Stimulated activated CD8-positive, alpha-beta memory T cell treated with anti-CD3 and anti-CD28 coated beads, Interleukin-4, amount 100 ng/mL, for 24 hours (primary cell): ENCODE measurements at regions not wholly inside any gene's neighbourhood (a gene's known extent, or its start where the extent isn't known, plus 50 kb on each side); places are given as distances from the start of the nearest gene placed in this dataset.

Experiments used
- DNase-seq: peaks from one replicate; pipeline ENCODE4 v3.0.0-alpha.2; 2020; ENCODE audit warnings: low read depth

- no peak for DNase-seq
Observed at GRCh38 chr3:188940573-188940932, 231.2 kb upstream of the TPRG1 start.

- no peak for DNase-seq
Observed at GRCh38 chr3:188941103-188941502, 230.7 kb upstream of the TPRG1 start.

GRCh38 chr3:188942191-188942590 lies 229.6 kb upstream of the TPRG1 start:
- DNase-seq: no peak

- DNase-seq: no peak
Observed at GRCh38 chr3:188943591-188943990, 228.2 kb upstream of the TPRG1 start.

GRCh38 chr3:188944108-188944507 lies 227.7 kb upstream of the TPRG1 start:
- no peak for DNase-seq

GRCh38 chr3:188946351-188947240 lies 225.2 kb upstream of the TPRG1 start:
- no peak for DNase-seq

- no peak for DNase-seq
Observed at GRCh38 chr3:188947401-188948280, 224.1 kb upstream of the TPRG1 start.

- DNase-seq: no peak
Observed at GRCh38 chr3:188948281-188948996, 223.3 kb upstream of the TPRG1 start.

- no peak for DNase-seq
Observed at GRCh38 chr3:188948997-188949389, 222.8 kb upstream of the TPRG1 start.

GRCh38 chr3:188949456-188949855 lies 222.3 kb upstream of the TPRG1 start:
- DNase-seq: no peak

GRCh38 chr3:188949996-188950395 lies 221.8 kb upstream of the TPRG1 start:
- DNase-seq: no peak

GRCh38 chr3:188950832-188951489 lies 220.8 kb upstream of the TPRG1 start:
- DNase-seq: peak; percentile 35

GRCh38 chr3:188951734-188952133 lies 220.0 kb upstream of the TPRG1 start:
- no peak for DNase-seq

GRCh38 chr3:188954590-188955208 lies 217.1 kb upstream of the TPRG1 start:
- DNase-seq: peak; percentile 57

- DNase-seq: no peak
Observed at GRCh38 chr3:188955919-188956318, 215.9 kb upstream of the TPRG1 start.

- DNase-seq: no peak
Observed at GRCh38 chr3:188956839-188957489, 214.8 kb upstream of the TPRG1 start.

GRCh38 chr3:188959013-188959412 lies 212.8 kb upstream of the TPRG1 start:
- no peak for DNase-seq

GRCh38 chr3:188962253-188963247 lies 209.2 kb upstream of the TPRG1 start:
- DNase-seq: no peak

GRCh38 chr3:188964957-188965356 lies 206.8 kb upstream of the TPRG1 start:
- no peak for DNase-seq

GRCh38 chr3:188972310-188972709 lies 199.5 kb upstream of the TPRG1 start:
- no peak for DNase-seq
